Spleen (tissue), 11 donors: ENCODE measurements at regions not wholly inside any gene's neighbourhood (a gene's known extent, or its start where the extent isn't known, plus 50 kb on each side); places are given as distances from the start of the nearest gene placed in this dataset.

Experiments used
- DNase-seq: peaks from one replicate; pipeline ENCODE4 v3.0.0-alpha.2; 2020
- H3K27ac ChIP-seq, 8 donors: fragments of 200-600 bp; sonication (generic) in 7 of 8; 1 replicate in 4 of 8; 2 replicates in 4 of 8; pipeline versions ENCODE4 v1.5.0 to v1.8.0; 2016 to 2021; ENCODE audit warnings: inconsistent platforms in 4 of 8, mild to moderate bottlenecking in 4 of 8, moderate library complexity in 1 of 8
- H3K27me3 ChIP-seq, 7 donors: fragments of 200-600 bp; sonication (generic) in 6 of 7; replicated peaks in 1 of 7; 1 replicate in 4 of 7; 2 replicates in 3 of 7; pipeline versions ENCODE4 v1.5.0 to v1.8.0; 2016 to 2021; ENCODE audit warnings: inconsistent platforms in 3 of 7, mild to moderate bottlenecking in 1 of 7
- H3K36me3 ChIP-seq, 6 donors: fragments of 200-600 bp; sonication (generic) in 5 of 6; 1 replicate in 4 of 6; 2 replicates in 2 of 6; pipeline versions ENCODE4 v1.5.0 to v1.8.0; 2016 to 2021; ENCODE audit warnings: inconsistent platforms in 2 of 6
- H3K4me1 ChIP-seq, 6 donors: fragments of 200-600 bp; sonication (generic) in 5 of 6; 1 replicate in 3 of 6; 2 replicates in 3 of 6; pipeline versions ENCODE4 v1.5.0 to v1.8.0; 2016 to 2021; ENCODE audit warnings: inconsistent platforms in 3 of 6
- H3K4me3 ChIP-seq, 8 donors: fragments of 200-600 bp; sonication (generic) in 7 of 8; 1 replicate in 4 of 8; 2 replicates in 4 of 8; pipeline versions ENCODE4 v1.5.0 to v1.8.0; 2016 to 2021; ENCODE audit warnings: inconsistent platforms in 4 of 8, mild to moderate bottlenecking in 4 of 8, moderate library complexity in 2 of 8
- H3K9me3 ChIP-seq, 8 donors: fragments of 200-600 bp; sonication (generic) in 7 of 8; 1 replicate in 4 of 8; 2 replicates in 4 of 8; pipeline versions ENCODE4 v1.5.0 to v1.8.0; 2016 to 2021; ENCODE audit warnings: inconsistent platforms in 4 of 8
- CTCF ChIP-seq, 11 experiments: fragments of 200-600 bp in 7 of 11; fragments of 450-650 bp in 4 of 11; sonication (generic) in 4 of 11; IDR thresholded peaks in 8 of 11; conservative IDR thresholded peaks in 3 of 11; 1 replicate in 7 of 11; 2 replicates in 4 of 11; pipeline versions ENCODE4 v1.4.0 to v1.8.0; 2016 to 2021; ENCODE audit warnings: antibody characterized with exemption in 11 of 11, inconsistent platforms in 4 of 11, mild to moderate bottlenecking in 1 of 11
- POLR2A ChIP-seq, 3 donors: fragments of 450-650 bp; IDR thresholded peaks; one replicate each; pipeline ENCODE4 v1.5.1; 2017; ENCODE audit warnings: antibody characterized with exemption in 3 of 3, mild to moderate bottlenecking in 1 of 3
- POLR2AphosphoS5 ChIP-seq, 3 donors: sonication (generic); formaldehyde crosslinking; IDR thresholded peaks; one replicate each; pipeline ENCODE4 v1.5.1; 2017; ENCODE audit warnings: antibody characterized with exemption in 3 of 3
- WGBS, 5 donors: extraction: QIAGEN DNeasy Blood & Tissue Kit in 3 of 5; methylation state at CpG; one replicate each; pipeline versions ENCODE4 v1.1.5 to v1.1.7; 2013 to 2018; 5-methylcytosine and 5-hydroxymethylcytosine counted together
- intact Hi-C: fragments of 100-400 bp; cut with DNase I; formaldehyde crosslinking; loops from one replicate; pipeline ENCODE4 v1.15.0; 2023; ENCODE audit warnings: low total_unique reads
- donor health status: healthy with polysubstance abuse.
- donor health status: DM: no; HTN: no; CAD: no; lungs with moderate emphysema.
- donor health status: DM: no; HTN: no; CAD: no.
- donor health status: Bipolar disorder and iron deficiency.
- donor health status: healthy.
- donor health status: DM: no; HTN: no; CAD: no.
- donor health status: DM: yes; HTN: yes; CAD: no.

DNA sequence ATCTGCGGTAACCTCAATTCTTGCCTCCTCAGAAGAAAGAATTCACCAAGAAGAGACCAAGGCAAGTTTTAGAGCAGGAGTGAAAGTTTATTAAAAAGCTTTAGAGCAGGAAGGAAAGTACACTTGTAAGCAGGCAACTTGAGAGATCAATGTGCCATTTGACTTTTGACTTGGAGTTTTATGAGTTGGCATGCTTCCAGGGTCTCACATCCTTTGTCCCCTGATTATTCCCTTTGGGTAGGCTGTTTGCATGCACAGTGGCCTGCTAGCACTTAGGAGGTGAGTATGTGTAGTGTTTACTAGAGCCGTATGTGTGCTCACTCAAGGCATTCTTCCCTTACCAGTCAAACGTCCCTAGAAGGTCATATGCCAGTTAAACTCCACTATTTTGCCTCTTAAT, 111.0 kb upstream of the RAI14 start:
- DNase-seq = no peak
- Histone ChIP-seq H3K4me1 (no peaks in the 10 kb centered on the region), H3K9me3 (peaks cover 0 to 47% (median 36%) of the 10 kb centered on the region in 8 donors), H3K27me3 (peaks cover 0 to 15% (median 0%) of the 10 kb centered on the region in 7 donors), H3K4me3 (no peak overlapping the region), H3K27ac (no peak overlapping the region), H3K36me3 (no peaks in the 10 kb centered on the region)
- WGBS, 5 donors = 39 to 73% (median 66%) methylated on average over 3 of the region's 3 CpGs
- intact Hi-C loops = no loop called here
- TF ChIP-seq POLR2A (IDR thresholded peaks at IDR 0.05) (no peak), CTCF (IDR thresholded peaks at IDR 0.05 in 8 of 11, conservative IDR thresholded peaks at IDR 0.05 in 3 of 11) (no peak), POLR2AphosphoS5 (IDR thresholded peaks at IDR 0.05) (no peak)

- 53 to 83% (median 72%) methylated on average over 2 of the region's 2 CpGs for WGBS, 5 donors
- Histone ChIP-seq H3K4me1 (no peaks in the 10 kb centered on the region), H3K27ac (no peak overlapping the region), H3K27me3 (peaks cover 0 to 11% (median 0%) of the 10 kb centered on the region in 7 donors), H3K36me3 (no peaks in the 10 kb centered on the region), H3K4me3 (no peak overlapping the region), H3K9me3 (peaks cover 0 to 47% (median 36%) of the 10 kb centered on the region in 8 donors)
- no peak for DNase-seq
- intact Hi-C loops = no loop called here
- no peak for TF ChIP-seq POLR2AphosphoS5 (IDR thresholded peaks at IDR 0.05)
- no peak for TF ChIP-seq POLR2A (IDR thresholded peaks at IDR 0.05)
- TF ChIP-seq CTCF (IDR thresholded peaks at IDR 0.05 in 8 of 11, conservative IDR thresholded peaks at IDR 0.05 in 3 of 11) = no peak
Measured at GRCh38 chr5:34545626-34546025, 110.5 kb upstream of the RAI14 start.

DNA sequence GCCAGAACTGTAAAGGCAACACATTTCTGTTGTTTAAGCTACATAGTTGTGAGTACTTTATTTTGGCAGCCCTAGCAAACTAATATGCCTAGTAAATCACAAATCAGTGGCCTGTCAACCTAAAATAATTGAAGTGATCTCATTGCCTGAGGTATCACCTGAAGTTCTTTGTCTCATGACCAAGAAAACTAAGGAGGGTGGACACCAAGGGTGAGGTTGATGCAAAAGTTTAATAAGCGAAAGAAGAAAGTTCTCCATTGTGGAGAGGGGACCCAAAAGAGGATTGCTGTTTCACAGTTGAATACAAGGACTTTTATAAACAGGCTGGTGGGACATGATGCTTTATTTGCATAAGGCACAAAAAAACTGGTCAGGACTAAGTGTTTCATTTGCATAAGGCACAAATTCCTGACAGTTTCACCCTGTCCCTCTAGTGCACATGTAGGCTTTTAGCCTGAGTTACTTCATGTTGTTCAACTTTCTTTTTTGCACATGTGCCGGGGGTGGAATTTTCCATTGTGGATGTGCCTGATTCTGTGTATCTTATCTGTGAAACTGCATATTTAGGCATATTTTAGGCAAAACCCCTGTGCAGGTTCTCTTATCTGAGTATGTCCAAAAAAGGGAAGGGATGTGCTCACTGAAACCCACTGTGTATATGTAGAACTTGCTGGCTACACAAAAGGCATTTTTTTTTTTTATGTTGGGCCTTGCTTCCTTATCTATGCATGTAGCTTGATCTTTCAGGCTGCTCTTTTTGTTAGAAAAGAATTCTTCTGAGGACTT, 108.6 kb upstream of the RAI14 start:
- Histone ChIP-seq H3K27me3 (no peaks in the 10 kb centered on the region), H3K4me1 (no peaks in the 10 kb centered on the region), H3K36me3 (no peaks in the 10 kb centered on the region), H3K4me3 (no peak overlapping the region), H3K27ac (no peak overlapping the region), H3K9me3 (peaks cover 0 to 47% (median 36%) of the 10 kb centered on the region in 8 donors)
- TF ChIP-seq CTCF (IDR thresholded peaks at IDR 0.05 in 8 of 11, conservative IDR thresholded peaks at IDR 0.05 in 3 of 11) (no peak), POLR2AphosphoS5 (IDR thresholded peaks at IDR 0.05) (no peak), POLR2A (IDR thresholded peaks at IDR 0.05) (no peak)
- DNase-seq = no peak
- WGBS, 5 donors = 89 to 96% (median 94%) methylated on average over 2 of the region's 2 CpGs
- intact Hi-C loops = no loop called here

DNA sequence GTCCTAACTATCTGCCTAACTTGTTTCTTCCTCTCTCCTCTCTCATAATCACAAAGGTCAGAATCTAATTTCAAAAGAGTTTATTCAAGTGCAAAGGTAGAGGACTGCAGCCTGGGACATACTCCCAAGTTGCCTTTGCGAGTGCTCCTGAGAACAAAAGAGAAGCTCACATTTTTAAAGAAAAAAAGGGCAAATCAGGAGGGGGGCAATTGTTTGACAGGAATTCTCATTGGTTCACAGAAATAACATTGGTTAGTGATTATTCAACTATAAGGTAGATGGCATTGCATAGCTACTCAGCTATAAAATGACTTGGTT, 108.1 kb upstream of the RAI14 start:
- H3K27me3 ChIP-seq = no peaks in the 10 kb centered on the region
- TF ChIP-seq POLR2A (IDR thresholded peaks at IDR 0.05) (no peak), CTCF (IDR thresholded peaks at IDR 0.05 in 8 of 11, conservative IDR thresholded peaks at IDR 0.05 in 3 of 11) (no peak), POLR2AphosphoS5 (IDR thresholded peaks at IDR 0.05) (no peak)
- H3K4me3 ChIP-seq = no peak overlapping the region
- no peaks in the 10 kb centered on the region for H3K36me3 ChIP-seq
- H3K4me1 ChIP-seq = no peaks in the 10 kb centered on the region
- DNase-seq = no peak
- no peak overlapping the region for H3K27ac ChIP-seq
- intact Hi-C loops = no loop called here
- H3K9me3 ChIP-seq = peaks cover 0 to 47% (median 36%) of the 10 kb centered on the region in 8 donors
- WGBS, 5 donors = 88 to 97% (median 89%) methylated on average over 1 of the region's 1 CpG
